GM19324 (cell line): ENCODE measurements at regions not wholly inside any gene's neighbourhood (a gene's known extent, or its start where the extent isn't known, plus 50 kb on each side); places are given as distances from the start of the nearest gene placed in this dataset.
"Not testable (repeated sequence)": the region's sequence is repeated elsewhere in the genome, so short reads cannot be mapped to it uniquely, and the experiment has no call there.

Experiments used
- ATAC-seq: cut with Tn5 transposase; IDR thresholded peaks from one replicate; pipeline ENCODE4 v1.9.1; 2021; ENCODE audit warnings: mild to moderate bottlenecking, moderate library complexity; ENCODE audit not compliant: unreplicated experiment, low FRiP score

DNA sequence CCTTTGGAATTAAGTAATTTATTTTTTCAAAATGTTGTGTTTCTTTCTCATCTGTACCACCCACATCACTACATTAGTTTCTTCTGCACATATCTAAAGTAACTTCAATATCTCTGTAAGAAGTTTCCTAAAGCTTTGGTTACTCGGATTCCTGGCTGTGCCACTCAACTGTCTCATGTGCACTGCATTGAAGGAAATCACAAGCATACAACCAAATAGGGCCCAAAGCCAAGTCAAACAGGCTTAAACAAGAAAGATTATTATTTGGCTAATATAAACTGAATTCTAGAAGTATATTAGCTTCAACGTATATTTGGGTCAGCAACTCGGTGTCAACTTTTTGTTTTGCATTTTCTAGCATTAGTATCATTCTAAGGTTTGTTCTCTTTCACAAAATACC is 1647.6 kb upstream of the SPRY2 start:
- no peak for ATAC-seq

DNA sequence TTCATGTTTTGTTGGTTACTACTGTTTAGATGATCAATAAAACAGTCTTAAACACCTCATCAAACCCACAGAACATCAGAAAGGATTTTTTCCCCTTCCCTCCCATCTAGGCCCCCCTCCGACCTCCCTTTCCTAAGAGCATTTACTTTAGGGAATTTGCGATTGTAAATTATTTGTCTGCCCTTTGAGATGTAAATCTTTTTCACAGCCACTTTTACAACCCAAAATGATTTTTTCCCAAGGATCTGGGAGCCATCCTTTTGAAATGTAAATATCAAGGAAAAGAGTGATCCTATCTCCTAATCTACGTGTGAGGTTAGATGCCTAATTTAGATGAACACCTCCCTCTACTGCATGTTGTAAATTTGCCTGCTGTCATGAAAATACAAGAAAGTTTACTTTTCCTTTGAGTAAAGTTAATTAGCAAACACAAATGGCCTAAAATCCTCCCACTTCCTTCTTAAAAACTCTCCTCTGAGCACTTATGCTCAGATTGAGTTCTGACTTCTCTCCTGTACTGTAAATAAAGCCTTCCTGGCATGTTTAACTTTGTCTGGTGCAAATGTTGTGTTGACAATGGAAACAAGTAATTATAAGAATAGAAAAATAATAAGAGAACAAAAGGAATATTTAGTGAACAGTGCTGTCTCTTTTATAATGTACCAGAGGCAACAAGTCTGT is 1646.9 kb upstream of the SPRY2 start:
- ATAC-seq, result no peak

DNA sequence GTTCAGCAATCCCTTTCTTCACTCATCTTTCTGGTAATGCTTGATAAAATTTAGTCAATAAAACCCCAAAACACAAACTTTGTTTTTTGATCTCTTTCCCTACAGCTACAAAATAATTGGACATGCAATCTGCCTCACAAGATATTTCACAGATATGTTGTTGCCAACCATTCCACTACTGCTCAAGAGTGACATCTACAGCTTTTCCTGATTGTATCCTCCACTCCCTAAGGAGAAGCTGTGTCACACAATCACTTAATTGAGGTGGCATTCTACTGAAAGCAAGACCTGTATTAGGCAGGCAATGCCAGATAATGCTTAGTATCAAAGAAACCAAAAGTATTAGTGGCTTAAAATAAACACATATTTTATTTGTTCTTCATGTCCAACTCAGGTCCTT is 1646.2 kb upstream of the SPRY2 start:
- no peak for ATAC-seq

DNA sequence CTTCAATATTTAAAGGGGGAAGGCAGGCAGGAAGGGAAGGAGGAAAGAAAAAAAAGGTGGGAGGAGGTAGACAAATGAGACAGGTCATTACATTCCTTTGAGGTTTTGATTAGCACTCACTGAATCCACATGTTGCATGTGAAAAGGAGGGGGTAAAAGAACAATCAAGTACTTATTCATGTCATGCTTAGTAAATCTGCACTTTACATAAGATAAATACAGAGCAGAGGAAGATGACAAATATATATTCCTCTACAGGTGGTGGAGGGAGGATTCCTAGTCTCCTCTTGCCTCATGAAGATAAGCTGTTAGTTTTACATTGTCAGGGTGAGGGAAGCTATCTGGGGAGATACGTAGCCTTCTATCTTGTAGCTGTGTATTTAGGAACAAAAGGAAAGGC is 1645.4 kb upstream of the SPRY2 start:
- no peak for ATAC-seq

DNA sequence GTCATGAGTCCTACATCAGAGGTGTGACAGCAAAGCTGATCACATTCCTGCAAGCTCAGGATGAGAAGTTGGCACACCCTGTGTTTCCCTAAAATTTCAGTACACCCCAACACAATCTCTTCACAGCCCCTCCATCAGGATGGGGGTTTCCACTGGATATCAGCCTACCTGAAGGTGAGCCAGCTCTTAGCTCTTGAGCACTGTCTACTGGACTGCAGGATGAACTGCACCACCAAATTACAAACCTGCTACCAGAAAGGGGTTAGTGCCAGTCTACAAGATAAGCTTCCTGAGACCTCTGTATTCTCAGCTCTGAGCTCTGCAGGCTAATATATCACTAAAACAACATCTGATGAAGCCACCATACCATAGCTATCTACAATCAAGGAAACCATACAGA is 1616.2 kb upstream of the SPRY2 start:
- no peak for ATAC-seq

- ATAC-seq, result no peak
Measured at GRCh38 chr13:81929988-81930387, 1589.1 kb upstream of the SPRY2 start.

GRCh38 chr13:81927347-81927746 is 1586.4 kb upstream of the SPRY2 start:
- ATAC-seq, result no peak

- ATAC-seq, result no peak
Measured at GRCh38 chr13:81917810-81918209, 1576.9 kb upstream of the SPRY2 start.

- ATAC-seq, result no peak
Measured at GRCh38 chr13:81916461-81916860, 1575.5 kb upstream of the SPRY2 start.

- no peak for ATAC-seq
Measured at GRCh38 chr13:81907787-81908372, 1567.0 kb upstream of the SPRY2 start.

GRCh38 chr13:81888855-81889254 is 1547.9 kb upstream of the SPRY2 start:
- no peak for ATAC-seq

DNA sequence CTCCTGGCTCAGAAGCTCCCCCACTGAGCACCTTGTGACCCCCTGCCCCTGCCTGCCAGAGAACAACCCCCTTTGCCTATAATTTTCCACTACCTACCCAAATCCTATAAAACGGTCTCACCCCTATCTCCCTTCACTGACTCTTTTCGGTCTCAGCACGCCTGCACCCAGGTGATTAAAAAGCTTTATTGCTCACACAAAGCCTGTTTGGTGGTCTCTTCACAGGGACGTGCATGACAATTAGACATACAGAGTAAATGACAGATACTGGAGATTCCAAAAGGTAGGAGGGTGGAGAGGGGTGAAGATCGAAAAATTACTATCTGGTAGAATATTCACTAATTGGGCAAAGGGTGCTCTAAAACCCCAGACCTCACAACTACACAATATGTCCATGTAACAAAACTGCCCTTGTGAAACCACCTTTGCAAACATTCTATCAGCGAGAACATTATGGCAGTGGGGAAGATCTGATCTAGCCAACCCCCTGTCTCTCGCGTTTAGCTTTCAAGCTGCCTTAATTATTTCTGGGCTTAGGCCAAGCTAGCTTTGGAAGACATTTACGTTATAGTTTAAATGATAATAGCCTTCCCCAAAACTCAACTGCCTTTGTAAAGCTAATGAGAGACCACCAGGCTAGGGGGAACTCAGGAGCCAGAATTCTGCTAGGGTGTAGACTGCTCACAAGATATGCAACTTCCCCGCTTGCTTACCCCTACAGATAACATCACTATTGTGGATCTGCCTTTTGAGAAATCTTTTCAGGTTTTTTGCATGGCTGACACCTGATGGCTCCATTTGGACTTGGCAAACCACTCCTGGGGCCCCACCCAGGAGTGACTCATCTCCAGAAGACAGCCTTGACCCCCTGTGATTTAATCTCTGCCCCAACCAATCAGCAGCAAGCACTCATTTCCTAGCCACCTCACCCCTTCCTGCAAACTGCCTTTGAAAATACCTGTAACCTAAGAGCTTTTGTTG is 1534.0 kb upstream of the SPRY2 start:
- no peak for ATAC-seq

DNA sequence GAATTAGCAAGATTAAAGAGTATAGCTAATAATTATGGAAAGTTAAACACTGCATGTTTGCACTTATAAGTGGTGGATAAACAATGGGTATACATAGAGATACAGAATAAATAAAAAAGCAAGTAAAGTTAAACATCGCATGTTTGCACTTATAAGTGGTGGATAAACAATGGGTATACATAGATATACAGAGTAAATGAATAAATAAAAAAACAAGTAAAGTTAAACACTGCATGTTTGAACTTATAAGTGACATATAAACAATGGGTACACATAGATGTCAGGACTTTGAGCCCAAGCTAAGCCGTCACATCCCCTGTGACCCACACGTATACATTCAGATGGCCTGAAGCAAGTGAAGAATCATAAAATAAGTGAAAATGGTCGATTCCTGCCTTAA is 1533.3 kb upstream of the SPRY2 start:
- no peak for ATAC-seq

GRCh38 chr13:81872581-81872980 is 1531.7 kb upstream of the SPRY2 start:
- ATAC-seq, result no peak

DNA sequence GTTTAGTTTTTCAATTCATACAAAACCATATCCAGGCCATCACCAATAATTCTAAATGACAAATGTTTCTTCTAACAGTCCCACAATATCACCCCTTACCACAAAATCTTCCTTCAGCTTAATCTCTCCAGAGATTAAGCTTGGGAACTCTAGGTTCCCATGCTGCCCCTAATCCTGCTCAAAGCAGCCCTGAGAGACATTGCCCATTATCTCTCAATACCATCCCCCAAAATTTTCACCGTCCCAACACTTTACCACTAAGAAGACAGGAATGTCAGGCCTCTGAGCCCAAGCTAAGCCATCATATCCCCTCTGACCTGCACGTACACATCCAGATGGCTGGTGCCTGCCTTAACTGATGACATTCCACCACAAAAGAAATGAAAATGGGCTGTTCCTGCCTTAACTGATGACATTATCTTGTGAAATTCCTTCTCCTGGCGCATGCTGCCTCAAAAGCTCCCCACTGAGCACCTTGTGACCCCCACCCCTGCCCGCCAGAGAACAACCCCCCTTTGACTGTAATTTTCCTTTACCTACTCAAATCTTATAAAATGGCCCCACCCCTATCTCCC is 1530.9 kb upstream of the SPRY2 start:
- not testable (repeated sequence) for ATAC-seq

DNA sequence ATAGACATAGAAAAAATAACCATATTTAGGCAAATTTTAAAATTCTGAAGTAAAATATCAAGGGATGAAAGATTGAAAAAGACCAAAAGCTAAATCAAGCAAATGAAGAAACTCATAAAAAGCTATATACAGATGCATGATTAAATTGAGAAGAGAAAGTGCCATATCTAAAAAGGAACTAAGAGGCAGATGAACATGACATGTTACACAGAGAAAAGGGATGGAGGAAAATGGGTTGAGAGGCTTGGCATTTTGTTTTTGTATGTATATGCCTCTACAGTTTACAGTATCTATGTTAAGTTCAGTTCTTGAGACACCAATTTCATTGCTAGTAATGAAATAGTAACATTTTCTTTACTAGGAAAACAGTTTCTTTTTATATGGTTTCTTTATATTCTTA is 1507.4 kb upstream of the SPRY2 start:
- ATAC-seq, result no peak

- ATAC-seq, result no peak
Measured at GRCh38 chr13:81846771-81847170, 1505.8 kb upstream of the SPRY2 start.

DNA sequence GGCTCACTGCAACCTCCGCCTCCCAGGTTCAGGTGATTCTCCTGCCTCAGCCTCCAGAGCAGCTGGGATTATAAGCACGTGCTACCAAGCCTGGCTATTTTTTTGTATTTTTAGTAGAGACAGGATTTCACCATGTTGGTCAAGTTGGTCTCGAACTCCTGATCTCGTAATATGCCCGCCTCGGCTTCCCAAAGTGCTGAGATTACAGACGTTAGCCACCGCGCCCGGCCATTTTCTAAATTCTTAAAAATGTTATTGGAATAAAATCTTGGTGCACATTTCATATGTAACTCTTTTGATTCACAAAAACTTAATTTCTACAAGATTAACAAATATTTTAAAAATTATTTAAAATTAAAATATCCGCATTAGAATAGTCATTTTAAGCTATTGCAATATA is 1480.3 kb upstream of the SPRY2 start:
- ATAC-seq, result no peak

DNA sequence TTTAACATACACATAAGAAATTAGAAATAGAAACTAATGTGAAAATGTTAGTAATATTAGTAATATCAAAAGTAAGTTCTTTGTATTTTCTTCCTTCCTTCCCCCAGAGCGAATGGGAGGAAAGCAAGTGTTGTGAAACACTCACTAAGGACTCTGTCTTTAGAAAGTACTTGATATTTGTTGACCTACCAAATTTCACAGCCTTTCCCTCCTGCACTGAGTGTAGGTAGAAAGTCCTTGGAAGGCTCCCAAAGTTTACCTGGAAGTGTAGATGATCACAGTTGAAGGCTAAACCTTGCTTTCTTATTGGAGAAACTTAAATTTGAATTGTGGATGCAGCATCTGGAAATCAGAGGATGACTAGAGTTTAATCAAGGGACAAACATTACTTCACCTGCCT is 1459.5 kb upstream of the SPRY2 start:
- no peak for ATAC-seq

- ATAC-seq, result no peak
Measured at GRCh38 chr13:81795710-81796109, 1454.8 kb upstream of the SPRY2 start.

- ATAC-seq, result no peak
Measured at GRCh38 chr13:81791641-81792040, 1450.7 kb upstream of the SPRY2 start.
